ENCODE measurements at regions not wholly inside any gene's neighbourhood (a gene's known extent, or its start where the extent isn't known, plus 50 kb on each side); places are given as distances from the start of the nearest gene placed in this dataset.

GRCh38 chr2:226274143-226274542 is 525.5 kb downstream of the IRS1 start:
- DNase-seq (ENCODE audit: low spot score): no peak
- H3K27me3 ChIP-seq: no peaks in the 10 kb centered on the region

GRCh38 chr2:226273440-226273839 is 526.2 kb downstream of the IRS1 start:
- H4K20me1 ChIP-seq (ENCODE audit: insufficient read depth, poor library complexity, severe bottlenecking): no peaks in the 10 kb centered on the region
- no peaks in the 10 kb centered on the region for H3K79me2 ChIP-seq
- H3K4me1 ChIP-seq (ENCODE audit: insufficient read depth): no peaks in the 10 kb centered on the region
- H2AFZ ChIP-seq: no peak overlapping the region
- no peaks in the 10 kb centered on the region for H3K9me2 ChIP-seq (replicated peaks; ENCODE audit: insufficient read depth)
- H3K9me3 ChIP-seq (ENCODE audit: low read depth): no peaks in the 10 kb centered on the region
- no peaks in the 10 kb centered on the region for H3K27me3 ChIP-seq
- H3K4me3 ChIP-seq: no peak overlapping the region
- DNase-seq (ENCODE audit: low spot score): no peak
- TF ChIP-seq EZH2phosphoT487 (IDR thresholded peaks at IDR 0.05; ENCODE audit: low read depth, severe bottlenecking, unreplicated experiment) (no peak), CTCF (IDR thresholded peaks at IDR 0.05; ENCODE audit: poor library complexity) (no peak), EZH2 (IDR thresholded peaks at IDR 0.05; ENCODE audit: borderline replicate concordance) (no peak)
- H3K4me2 ChIP-seq: no peak overlapping the region
- H3K27ac ChIP-seq: no peak overlapping the region
- no peaks in the 10 kb centered on the region for H3K36me3 ChIP-seq (replicated peaks; ENCODE audit: insufficient read depth, low read depth)

More at GRCh38 chr2:226274143-226274542, 525.5 kb downstream of the IRS1 start:
- Histone ChIP-seq H4K20me1 (ENCODE audit: insufficient read depth, poor library complexity, severe bottlenecking) (no peaks in the 10 kb centered on the region), H3K9me2 (replicated peaks; ENCODE audit: insufficient read depth) (no peaks in the 10 kb centered on the region), H3K27ac (no peak overlapping the region), H3K36me3 (replicated peaks; ENCODE audit: insufficient read depth, low read depth) (no peaks in the 10 kb centered on the region), H2AFZ (no peak overlapping the region), H3K4me1 (ENCODE audit: insufficient read depth) (no peaks in the 10 kb centered on the region), H3K4me2 (no peak overlapping the region), H3K9me3 (ENCODE audit: low read depth) (no peaks in the 10 kb centered on the region), H3K4me3 (no peak overlapping the region), H3K79me2 (no peaks in the 10 kb centered on the region)
- WGBS (ENCODE audit: low lambda C conversion rate, missing lambda C conversion rate): 93% methylated on average over 8 of the region's 8 CpGs
- no peak for TF ChIP-seq CTCF (IDR thresholded peaks at IDR 0.05; ENCODE audit: poor library complexity)
- no peak for TF ChIP-seq EZH2 (IDR thresholded peaks at IDR 0.05; ENCODE audit: borderline replicate concordance)
- no peak for TF ChIP-seq EZH2phosphoT487 (IDR thresholded peaks at IDR 0.05; ENCODE audit: low read depth, severe bottlenecking, unreplicated experiment)

- H3K9me3 ChIP-seq (ENCODE audit: low read depth): no peaks in the 10 kb centered on the region
- no peak for DNase-seq (ENCODE audit: low spot score)
- no peak overlapping the region for H3K4me2 ChIP-seq
- H3K36me3 ChIP-seq (replicated peaks; ENCODE audit: insufficient read depth, low read depth): no peaks in the 10 kb centered on the region
- 62% methylated on average over 1 of the region's 1 CpG for WGBS (ENCODE audit: low lambda C conversion rate, missing lambda C conversion rate)
- H3K4me1 ChIP-seq (ENCODE audit: insufficient read depth): no peaks in the 10 kb centered on the region
- no peaks in the 10 kb centered on the region for H3K27me3 ChIP-seq
- no peaks in the 10 kb centered on the region for H3K79me2 ChIP-seq
- H3K27ac ChIP-seq: no peak overlapping the region
- no peak overlapping the region for H2AFZ ChIP-seq
- no peaks in the 10 kb centered on the region for H4K20me1 ChIP-seq (ENCODE audit: insufficient read depth, poor library complexity, severe bottlenecking)
- no peak overlapping the region for H3K4me3 ChIP-seq
- TF ChIP-seq EZH2phosphoT487 (IDR thresholded peaks at IDR 0.05; ENCODE audit: low read depth, severe bottlenecking, unreplicated experiment): no peak
- no peak for TF ChIP-seq CTCF (IDR thresholded peaks at IDR 0.05; ENCODE audit: poor library complexity)
- TF ChIP-seq EZH2 (IDR thresholded peaks at IDR 0.05; ENCODE audit: borderline replicate concordance): no peak
- no peaks in the 10 kb centered on the region for H3K9me2 ChIP-seq (replicated peaks; ENCODE audit: insufficient read depth)
Measured at GRCh38 chr2:226272435-226272834, 527.2 kb downstream of the IRS1 start.

All from hepatocyte (in vitro differentiated cells).